Lower leg skin (tissue), 4 donors: ENCODE measurements at regions not wholly inside any gene's neighbourhood (a gene's known extent, or its start where the extent isn't known, plus 50 kb on each side); places are given as distances from the start of the nearest gene placed in this dataset.

ENCODE experiments used
- DNase-seq, 2 donors: peaks; one replicate each; pipeline ENCODE4 v3.0.0-alpha.2; 2019; ENCODE audit warnings: low spot score in 2 of 2
- H3K4me3 ChIP-seq: fragments of 200-600 bp; sonication (generic); 2 replicates; pipeline ENCODE4 v1.5.1; 2017; ENCODE audit warnings: mild to moderate bottlenecking, low read depth; ENCODE audit not compliant: poor library complexity, severe bottlenecking
- POLR2A ChIP-seq, 2 donors: fragments of 450-650 bp; IDR thresholded peaks; one replicate each; pipeline ENCODE4 v1.6.1; 2016 to 2017; ENCODE audit warnings: antibody characterized with exemption in 2 of 2, mild to moderate bottlenecking in 1 of 2, moderate library complexity in 1 of 2
- WGBS, 2 donors: methylation state at CpG; one replicate each; pipeline ENCODE4 v1.1.5; 2018; 5-methylcytosine and 5-hydroxymethylcytosine counted together
- intact Hi-C: fragments of 100-400 bp; cut with DNase I; formaldehyde crosslinking; loops from one replicate; pipeline ENCODE4 v1.15.0; 2023; ENCODE audit warnings: low total_unique reads
- TF ChIP-seq, protein P1 (sequence below), 3 donors: fragments of 450-650 bp; IDR thresholded peaks; one replicate each; pipeline ENCODE4 v1.5.1; 2016; ENCODE audit warnings: antibody characterized with exemption in 3 of 3, mild to moderate bottlenecking in 3 of 3, moderate library complexity in 2 of 3

GRCh38 chr3:150357923-150358607, 50.0 kb upstream of the TSC22D2 start:
- TF ChIP-seq POLR2A (IDR thresholded peaks at IDR 0.05) = no peak
- TF ChIP-seq, protein P1, sequence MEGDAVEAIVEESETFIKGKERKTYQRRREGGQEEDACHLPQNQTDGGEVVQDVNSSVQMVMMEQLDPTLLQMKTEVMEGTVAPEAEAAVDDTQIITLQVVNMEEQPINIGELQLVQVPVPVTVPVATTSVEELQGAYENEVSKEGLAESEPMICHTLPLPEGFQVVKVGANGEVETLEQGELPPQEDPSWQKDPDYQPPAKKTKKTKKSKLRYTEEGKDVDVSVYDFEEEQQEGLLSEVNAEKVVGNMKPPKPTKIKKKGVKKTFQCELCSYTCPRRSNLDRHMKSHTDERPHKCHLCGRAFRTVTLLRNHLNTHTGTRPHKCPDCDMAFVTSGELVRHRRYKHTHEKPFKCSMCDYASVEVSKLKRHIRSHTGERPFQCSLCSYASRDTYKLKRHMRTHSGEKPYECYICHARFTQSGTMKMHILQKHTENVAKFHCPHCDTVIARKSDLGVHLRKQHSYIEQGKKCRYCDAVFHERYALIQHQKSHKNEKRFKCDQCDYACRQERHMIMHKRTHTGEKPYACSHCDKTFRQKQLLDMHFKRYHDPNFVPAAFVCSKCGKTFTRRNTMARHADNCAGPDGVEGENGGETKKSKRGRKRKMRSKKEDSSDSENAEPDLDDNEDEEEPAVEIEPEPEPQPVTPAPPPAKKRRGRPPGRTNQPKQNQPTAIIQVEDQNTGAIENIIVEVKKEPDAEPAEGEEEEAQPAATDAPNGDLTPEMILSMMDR (IDR thresholded peaks at IDR 0.05) = no peak
- H3K4me3 ChIP-seq = no peak overlapping the region
- intact Hi-C loops = no loop called here
- 79 to 85% methylated on average over 10 of the region's 10 CpGs for WGBS, 2 donors
- no peak for DNase-seq

DNA sequence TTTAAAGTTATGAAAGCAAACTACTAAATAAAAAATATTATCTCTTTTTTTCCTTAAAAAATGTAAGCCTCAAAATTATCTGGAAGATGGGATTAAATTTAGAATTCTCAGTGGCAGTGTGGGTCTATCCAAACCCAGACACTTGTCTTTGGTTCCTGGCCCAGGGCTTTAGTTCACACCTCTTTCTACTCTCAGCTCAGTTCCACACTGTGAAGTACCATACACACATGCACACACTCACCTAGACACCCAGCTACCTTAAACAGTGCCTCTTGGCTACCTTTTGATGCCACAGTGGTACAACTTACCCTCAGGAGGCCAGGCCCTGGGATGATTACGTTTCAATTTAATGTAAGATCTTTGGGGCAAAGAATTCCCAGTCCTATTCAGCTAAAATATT, 51.0 kb upstream of the TSC22D2 start:
- 65 to 75% methylated on average over 1 of the region's 1 CpG for WGBS, 2 donors

GRCh38 chr3:150355574-150355973, 52.5 kb upstream of the TSC22D2 start:
- TF ChIP-seq, protein P1 (IDR thresholded peaks at IDR 0.05) = no peak
- no peak for TF ChIP-seq POLR2A (IDR thresholded peaks at IDR 0.05)
- 57 to 67% methylated on average over 1 of the region's 1 CpG for WGBS, 2 donors
- no peak for DNase-seq
- intact Hi-C loops = no loop called here
- H3K4me3 ChIP-seq = no peak overlapping the region

More for the DNA sequence above, 51.0 kb upstream of the TSC22D2 start:
- no peak overlapping the region for H3K4me3 ChIP-seq
- intact Hi-C loops = no loop called here
- TF ChIP-seq, protein P1 (IDR thresholded peaks at IDR 0.05) = no peak
- TF ChIP-seq POLR2A (IDR thresholded peaks at IDR 0.05) = no peak
- DNase-seq = no peak

DNA sequence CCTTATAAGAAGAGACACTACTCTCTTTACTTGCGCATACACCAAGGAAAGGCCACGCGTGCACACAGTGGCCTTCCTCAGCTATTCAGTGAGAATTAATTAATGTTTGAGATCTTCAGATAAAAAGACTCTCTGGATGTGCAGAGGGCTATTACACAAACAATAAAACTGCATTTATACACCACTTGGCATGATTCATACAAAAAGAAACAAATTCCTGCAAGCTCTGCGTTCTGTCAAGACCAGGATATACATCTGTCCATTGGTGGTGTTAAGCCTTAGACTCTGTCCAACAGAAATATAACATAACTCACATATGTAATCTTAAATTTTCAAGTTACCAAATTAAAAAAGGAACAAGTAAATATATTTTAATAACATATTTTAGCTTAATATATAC, 55.2 kb upstream of the TSC22D2 start:
- TF ChIP-seq, protein P1 (IDR thresholded peaks at IDR 0.05) = no peak
- no peak for TF ChIP-seq POLR2A (IDR thresholded peaks at IDR 0.05)
- DNase-seq = no peak
- no peak overlapping the region for H3K4me3 ChIP-seq
- intact Hi-C loops = no loop called here
- WGBS, 2 donors = 95 to 96% methylated on average over 4 of the region's 4 CpGs

DNA sequence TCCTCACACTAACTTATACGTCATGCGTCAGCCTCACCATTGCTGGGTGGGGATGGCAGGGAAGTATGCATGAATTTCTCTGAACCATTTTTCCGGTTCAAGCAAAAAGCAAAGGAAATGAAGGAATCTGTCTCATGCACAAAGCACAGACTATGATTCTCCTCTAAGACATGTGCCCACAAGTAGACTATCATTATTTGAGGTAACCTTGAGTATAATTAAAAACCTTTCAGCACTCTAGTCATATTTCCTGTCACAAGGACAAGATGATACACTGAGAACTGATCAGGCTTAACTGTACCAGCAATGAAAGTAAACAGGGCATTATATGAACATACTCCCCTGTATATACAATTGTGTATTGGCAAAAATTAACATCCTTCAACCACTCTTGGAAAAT, 56.7 kb upstream of the TSC22D2 start:
- no peak for DNase-seq
- WGBS, 2 donors = 82 to 90% methylated on average over 3 of the region's 3 CpGs
- intact Hi-C loops = no loop called here
- H3K4me3 ChIP-seq = no peak overlapping the region
- TF ChIP-seq POLR2A (IDR thresholded peaks at IDR 0.05) = no peak
- TF ChIP-seq, protein P1 (IDR thresholded peaks at IDR 0.05) = no peak
